Vagina (tissue), 2 donors: ENCODE measurements at regions not wholly inside any gene's neighbourhood (a gene's known extent, or its start where the extent isn't known, plus 50 kb on each side); places are given as distances from the start of the nearest gene placed in this dataset.
"Not testable (repeated sequence)": the region's sequence is repeated elsewhere in the genome, so short reads cannot be mapped to it uniquely, and the experiment has no call there.

Experiments used
- CTCF ChIP-seq, 3 experiments: fragments of 450-650 bp in 2 of 3; fragments of 200-600 bp in 1 of 3; sonication (generic) in 1 of 3; IDR thresholded peaks; one replicate each; pipeline ENCODE4 v1.5.1; 2017 to 2019; ENCODE audit warnings: antibody characterized with exemption in 3 of 3, mild to moderate bottlenecking in 2 of 3, moderate library complexity in 2 of 3
- POLR2AphosphoS5 ChIP-seq, 2 donors: sonication (generic); formaldehyde crosslinking; IDR thresholded peaks; one replicate each; pipeline ENCODE4 v1.9.0; 2017; ENCODE audit warnings: antibody characterized with exemption in 2 of 2, mild to moderate bottlenecking in 2 of 2, low read depth in 1 of 2; ENCODE audit not compliant: insufficient read depth in 1 of 2

DNA sequence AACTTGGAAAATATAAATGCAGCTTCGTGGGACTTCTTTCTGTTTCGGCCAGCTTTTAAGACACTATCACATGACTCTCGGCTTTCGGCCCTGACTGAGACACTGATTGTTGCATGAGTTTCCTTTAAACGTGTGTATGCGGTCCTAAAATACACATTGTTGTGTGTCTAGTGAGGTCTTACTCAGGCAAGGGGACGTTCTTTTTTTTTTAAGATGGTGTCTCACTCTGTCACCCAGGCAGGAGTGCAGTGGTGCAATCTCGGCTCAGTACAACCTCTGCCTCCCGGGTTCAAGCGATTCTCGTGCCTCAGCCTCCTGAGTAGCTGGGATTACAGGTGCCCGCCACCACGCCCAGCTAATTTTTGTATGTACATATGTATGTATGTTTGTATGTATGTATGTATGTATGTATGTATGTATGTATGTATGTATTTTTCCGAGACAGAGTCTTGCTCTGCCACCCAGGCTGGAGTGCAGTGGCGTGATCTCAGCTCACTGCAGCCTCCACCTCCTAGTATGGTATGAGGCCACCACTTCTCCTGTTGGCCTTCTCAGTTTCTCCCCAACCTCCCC, 63.2 kb upstream of the PHLPP1 start:
- TF ChIP-seq CTCF (IDR thresholded peaks at IDR 0.05); POLR2AphosphoS5 (IDR thresholded peaks at IDR 0.05; ENCODE audit: insufficient read depth in 1 of 2, low read depth in 1 of 2): not testable (repeated sequence)
